ENCODE measurements at regions not wholly inside any gene's neighbourhood (a gene's known extent, or its start where the extent isn't known, plus 50 kb on each side); places are given as distances from the start of the nearest gene placed in this dataset.
"Not testable (repeated sequence)": the region's sequence is repeated elsewhere in the genome, so short reads cannot be mapped to it uniquely, and the experiment has no call there.

GRCh38 chr2:153299809-153300208, 178.8 kb downstream of the RPRM start:
- DNase-seq, result no peak

GRCh38 chr2:153299217-153299616, 179.3 kb downstream of the RPRM start:
- no peak for DNase-seq

GRCh38 chr2:153294199-153294786, 184.3 kb downstream of the RPRM start:
- DNase-seq, result no peak

GRCh38 chr2:153291718-153292117, 186.8 kb downstream of the RPRM start:
- DNase-seq, result no peak

GRCh38 chr2:153287109-153287801, 191.3 kb downstream of the RPRM start:
- DNase-seq, result peak; percentile 4

GRCh38 chr2:153268941-153269461, 209.6 kb downstream of the RPRM start:
- no peak for DNase-seq

- not testable (repeated sequence) for DNase-seq
Observed at GRCh38 chr2:153256876-153257275, 221.7 kb downstream of the RPRM start.

GRCh38 chr2:153246636-153247035, 231.9 kb downstream of the RPRM start:
- not testable (repeated sequence) for DNase-seq

- DNase-seq, result peak; percentile 32
Observed at GRCh38 chr2:153235516-153235915, 243.0 kb downstream of the RPRM start.

- DNase-seq, result no peak
Observed at GRCh38 chr2:153232464-153232863, 246.1 kb downstream of the RPRM start.

GRCh38 chr2:153230977-153231376, 247.6 kb downstream of the RPRM start:
- no peak for DNase-seq

- DNase-seq, result no peak
Observed at GRCh38 chr2:153228904-153229303, 249.7 kb downstream of the RPRM start.

- no peak for DNase-seq
Observed at GRCh38 chr2:153227981-153228380, 250.6 kb downstream of the RPRM start.

- DNase-seq, result no peak
Observed at GRCh38 chr2:153222231-153223165, 256.1 kb downstream of the RPRM start.

GRCh38 chr2:153221506-153221905, 257.1 kb downstream of the RPRM start:
- no peak for DNase-seq

- DNase-seq, result no peak
Observed at GRCh38 chr2:153221087-153221486, 257.5 kb downstream of the RPRM start.

- DNase-seq, result no peak
Observed at GRCh38 chr2:153218851-153219250, 259.7 kb downstream of the RPRM start.

GRCh38 chr2:153214337-153214736, 264.2 kb downstream of the RPRM start:
- no peak for DNase-seq

- no peak for DNase-seq
Observed at GRCh38 chr2:153213022-153213421, 265.5 kb downstream of the RPRM start.

GRCh38 chr2:153197402-153198386, 280.9 kb downstream of the RPRM start:
- no peak for DNase-seq

GRCh38 chr2:153196378-153197058, 282.0 kb downstream of the RPRM start:
- no peak for DNase-seq

GRCh38 chr2:153195342-153195741, 283.2 kb downstream of the RPRM start:
- no peak for DNase-seq

Data from CD4-positive, alpha-beta T cell treated with Interleukin-21 for 1 hour (primary cell).